Sigmoid colon (tissue), 4 donors: ENCODE measurements at regions not wholly inside any gene's neighbourhood (a gene's known extent, or its start where the extent isn't known, plus 50 kb on each side); places are given as distances from the start of the nearest gene placed in this dataset.

ENCODE experiments used
- EP300 ChIP-seq, 4 donors: sonication (generic); formaldehyde crosslinking; IDR thresholded peaks; one replicate each; pipeline ENCODE4 v1.6.1; 2017; ENCODE audit warnings: antibody characterized with exemption in 4 of 4
- POLR2A ChIP-seq, 2 donors: fragments of 450-650 bp; IDR thresholded peaks; one replicate each; pipeline ENCODE4 v1.6.1; 2016; ENCODE audit warnings: antibody characterized with exemption in 2 of 2, mild to moderate bottlenecking in 2 of 2, moderate library complexity in 2 of 2
- POLR2AphosphoS5 ChIP-seq, 4 donors: sonication (generic); formaldehyde crosslinking; IDR thresholded peaks; one replicate each; pipeline ENCODE4 v1.6.1; 2017; ENCODE audit warnings: antibody characterized with exemption in 4 of 4
- TF ChIP-seq, protein P1 (sequence below), 4 experiments: fragments of 450-650 bp in 3 of 4; fragments of 200-600 bp in 1 of 4; IDR thresholded peaks; one replicate each; pipeline ENCODE4 v1.5.1; 2016 to 2019; ENCODE audit warnings: antibody characterized with exemption in 4 of 4, mild to moderate bottlenecking in 3 of 4, moderate library complexity in 2 of 4

DNA sequence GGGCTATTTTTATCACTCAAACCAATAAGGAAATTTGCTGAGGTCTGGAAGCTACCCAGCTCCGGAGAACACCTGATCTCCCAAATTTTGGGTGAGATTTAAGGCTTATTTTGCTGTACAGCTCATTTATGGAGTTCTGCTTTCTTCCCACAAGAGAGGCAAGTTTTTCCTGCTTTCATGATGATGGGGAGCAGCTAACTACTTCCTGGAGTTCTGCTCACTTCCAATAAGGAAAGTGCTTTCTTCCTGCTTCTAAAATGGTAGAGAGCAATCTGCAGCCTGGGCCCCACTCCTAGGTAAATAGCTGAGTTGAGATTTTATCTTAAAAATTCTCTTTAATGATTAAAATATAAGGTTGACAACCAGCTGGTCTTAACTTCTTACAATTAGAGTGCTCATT lies 606.0 kb upstream of the HTR2C start:
- TF ChIP-seq, protein P1, sequence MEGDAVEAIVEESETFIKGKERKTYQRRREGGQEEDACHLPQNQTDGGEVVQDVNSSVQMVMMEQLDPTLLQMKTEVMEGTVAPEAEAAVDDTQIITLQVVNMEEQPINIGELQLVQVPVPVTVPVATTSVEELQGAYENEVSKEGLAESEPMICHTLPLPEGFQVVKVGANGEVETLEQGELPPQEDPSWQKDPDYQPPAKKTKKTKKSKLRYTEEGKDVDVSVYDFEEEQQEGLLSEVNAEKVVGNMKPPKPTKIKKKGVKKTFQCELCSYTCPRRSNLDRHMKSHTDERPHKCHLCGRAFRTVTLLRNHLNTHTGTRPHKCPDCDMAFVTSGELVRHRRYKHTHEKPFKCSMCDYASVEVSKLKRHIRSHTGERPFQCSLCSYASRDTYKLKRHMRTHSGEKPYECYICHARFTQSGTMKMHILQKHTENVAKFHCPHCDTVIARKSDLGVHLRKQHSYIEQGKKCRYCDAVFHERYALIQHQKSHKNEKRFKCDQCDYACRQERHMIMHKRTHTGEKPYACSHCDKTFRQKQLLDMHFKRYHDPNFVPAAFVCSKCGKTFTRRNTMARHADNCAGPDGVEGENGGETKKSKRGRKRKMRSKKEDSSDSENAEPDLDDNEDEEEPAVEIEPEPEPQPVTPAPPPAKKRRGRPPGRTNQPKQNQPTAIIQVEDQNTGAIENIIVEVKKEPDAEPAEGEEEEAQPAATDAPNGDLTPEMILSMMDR (IDR thresholded peaks at IDR 0.05): no peak
- no peak for TF ChIP-seq POLR2A (IDR thresholded peaks at IDR 0.05)
- TF ChIP-seq POLR2AphosphoS5 (IDR thresholded peaks at IDR 0.05): no peak
- TF ChIP-seq EP300 (IDR thresholded peaks at IDR 0.05): no peak
